ENCODE measurements at regions not wholly inside any gene's neighbourhood (a gene's known extent, or its start where the extent isn't known, plus 50 kb on each side); places are given as distances from the start of the nearest gene placed in this dataset.
A peak's percentile ranks its signal among the peaks of the same experiment; 100 is the strongest.

GRCh38 chr12:4069670-4070010 lies 196.4 kb upstream of the PARP11 start:
- peaks cover 2% of the 10 kb centered on the region for H3K27me3 Mint-ChIP-seq (ENCODE audit: insufficient read depth, low read depth, poor library complexity)
- no peaks in the 10 kb centered on the region for H3K4me1 Mint-ChIP-seq
- no peak overlapping the region for H3K27ac Mint-ChIP-seq
- ATAC-seq (no peak), DNase-seq (ENCODE audit: low spot score) (no peak)
- H3K4me3 Mint-ChIP-seq, result no peak overlapping the region
- H3K36me3 ChIP-seq (ENCODE audit: insufficient read depth), result no peaks in the 10 kb centered on the region
- H3F3A ChIP-seq (replicated peaks; ENCODE audit: low read depth), result no peaks in the 10 kb centered on the region
- 0 out of 2 replicates have a peak, but pooled peaks cover 9% of the 10 kb centered on the region for H3K9me2 ChIP-seq (ENCODE audit: insufficient read depth)
- H3K9me3 Mint-ChIP-seq, result no peaks in the 10 kb centered on the region; the same call in 2 of the 3 replicates
- no peak overlapping the region for H3K4me3 ChIP-seq
- H3K4me2 ChIP-seq, result no peak overlapping the region
- peak overlapping the region; percentile 61; the same call in 1 of the 2 replicates for H2AFZ ChIP-seq
- TF ChIP-seq NANOG (IDR thresholded peaks at IDR 0.05; ENCODE audit: borderline replicate concordance), result no peak
- TF ChIP-seq ZNF114 (CRISPR knock-in tag; IDR thresholded peaks at IDR 0.05), result no peak
- no peak for TF ChIP-seq STAT1 (IDR thresholded peaks at IDR 0.05; ENCODE audit: unreplicated experiment)
- no peak for TF ChIP-seq POLR2AphosphoS5 (IDR thresholded peaks at IDR 0.05; ENCODE audit: low read depth)
- TF ChIP-seq EZH2phosphoT487 (IDR thresholded peaks at IDR 0.05; ENCODE audit: unreplicated experiment), result no peak
- no peak for TF ChIP-seq CTCF (conservative IDR thresholded peaks at IDR 0.05; ENCODE audit: low read depth in 2 of 2)
- TF ChIP-seq, protein P1, sequence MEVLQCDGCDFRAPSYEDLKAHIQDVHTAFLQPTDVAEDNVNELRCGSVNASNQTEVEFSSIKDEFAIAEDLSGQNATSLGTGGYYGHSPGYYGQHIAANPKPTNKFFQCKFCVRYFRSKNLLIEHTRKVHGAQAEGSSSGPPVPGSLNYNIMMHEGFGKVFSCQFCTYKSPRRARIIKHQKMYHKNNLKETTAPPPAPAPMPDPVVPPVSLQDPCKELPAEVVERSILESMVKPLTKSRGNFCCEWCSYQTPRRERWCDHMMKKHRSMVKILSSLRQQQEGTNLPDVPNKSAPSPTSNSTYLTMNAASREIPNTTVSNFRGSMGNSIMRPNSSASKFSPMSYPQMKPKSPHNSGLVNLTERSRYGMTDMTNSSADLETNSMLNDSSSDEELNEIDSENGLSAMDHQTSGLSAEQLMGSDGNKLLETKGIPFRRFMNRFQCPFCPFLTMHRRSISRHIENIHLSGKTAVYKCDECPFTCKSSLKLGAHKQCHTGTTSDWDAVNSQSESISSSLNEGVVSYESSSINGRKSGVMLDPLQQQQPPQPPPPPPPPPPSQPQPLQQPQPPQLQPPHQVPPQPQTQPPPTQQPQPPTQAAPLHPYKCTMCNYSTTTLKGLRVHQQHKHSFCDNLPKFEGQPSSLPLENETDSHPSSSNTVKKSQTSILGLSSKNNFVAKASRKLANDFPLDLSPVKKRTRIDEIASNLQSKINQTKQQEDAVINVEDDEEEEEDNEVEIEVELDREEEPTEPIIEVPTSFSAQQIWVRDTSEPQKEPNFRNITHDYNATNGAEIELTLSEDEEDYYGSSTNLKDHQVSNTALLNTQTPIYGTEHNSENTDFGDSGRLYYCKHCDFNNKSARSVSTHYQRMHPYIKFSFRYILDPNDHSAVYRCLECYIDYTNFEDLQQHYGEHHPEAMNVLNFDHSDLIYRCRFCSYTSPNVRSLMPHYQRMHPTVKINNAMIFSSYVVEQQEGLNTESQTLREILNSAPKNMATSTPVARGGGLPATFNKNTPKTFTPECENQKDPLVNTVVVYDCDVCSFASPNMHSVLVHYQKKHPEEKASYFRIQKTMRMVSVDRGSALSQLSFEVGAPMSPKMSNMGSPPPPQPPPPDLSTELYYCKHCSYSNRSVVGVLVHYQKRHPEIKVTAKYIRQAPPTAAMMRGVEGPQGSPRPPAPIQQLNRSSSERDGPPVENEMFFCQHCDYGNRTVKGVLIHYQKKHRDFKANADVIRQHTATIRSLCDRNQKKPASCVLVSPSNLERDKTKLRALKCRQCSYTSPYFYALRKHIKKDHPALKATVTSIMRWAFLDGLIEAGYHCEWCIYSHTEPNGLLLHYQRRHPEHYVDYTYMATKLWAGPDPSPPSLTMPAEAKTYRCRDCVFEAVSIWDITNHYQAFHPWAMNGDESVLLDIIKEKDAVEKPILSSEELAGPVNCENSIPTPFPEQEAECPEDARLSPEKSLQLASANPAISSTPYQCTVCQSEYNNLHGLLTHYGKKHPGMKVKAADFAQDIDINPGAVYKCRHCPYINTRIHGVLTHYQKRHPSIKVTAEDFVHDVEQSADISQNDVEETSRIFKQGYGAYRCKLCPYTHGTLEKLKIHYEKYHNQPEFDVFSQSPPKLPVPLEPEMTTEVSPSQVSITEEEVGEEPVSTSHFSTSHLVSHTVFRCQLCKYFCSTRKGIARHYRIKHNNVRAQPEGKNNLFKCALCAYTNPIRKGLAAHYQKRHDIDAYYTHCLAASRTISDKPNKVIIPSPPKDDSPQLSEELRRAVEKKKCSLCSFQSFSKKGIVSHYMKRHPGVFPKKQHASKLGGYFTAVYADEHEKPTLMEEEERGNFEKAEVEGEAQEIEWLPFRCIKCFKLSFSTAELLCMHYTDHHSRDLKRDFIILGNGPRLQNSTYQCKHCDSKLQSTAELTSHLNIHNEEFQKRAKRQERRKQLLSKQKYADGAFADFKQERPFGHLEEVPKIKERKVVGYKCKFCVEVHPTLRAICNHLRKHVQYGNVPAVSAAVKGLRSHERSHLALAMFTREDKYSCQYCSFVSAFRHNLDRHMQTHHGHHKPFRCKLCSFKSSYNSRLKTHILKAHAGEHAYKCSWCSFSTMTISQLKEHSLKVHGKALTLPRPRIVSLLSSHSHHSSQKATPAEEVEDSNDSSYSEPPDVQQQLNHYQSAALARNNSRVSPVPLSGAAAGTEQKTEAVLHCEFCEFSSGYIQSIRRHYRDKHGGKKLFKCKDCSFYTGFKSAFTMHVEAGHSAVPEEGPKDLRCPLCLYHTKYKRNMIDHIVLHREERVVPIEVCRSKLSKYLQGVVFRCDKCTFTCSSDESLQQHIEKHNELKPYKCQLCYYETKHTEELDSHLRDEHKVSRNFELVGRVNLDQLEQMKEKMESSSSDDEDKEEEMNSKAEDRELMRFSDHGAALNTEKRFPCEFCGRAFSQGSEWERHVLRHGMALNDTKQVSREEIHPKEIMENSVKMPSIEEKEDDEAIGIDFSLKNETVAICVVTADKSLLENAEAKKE (CRISPR knock-in tag; IDR thresholded peaks at IDR 0.05), result no peak
- TF ChIP-seq, protein P2, sequence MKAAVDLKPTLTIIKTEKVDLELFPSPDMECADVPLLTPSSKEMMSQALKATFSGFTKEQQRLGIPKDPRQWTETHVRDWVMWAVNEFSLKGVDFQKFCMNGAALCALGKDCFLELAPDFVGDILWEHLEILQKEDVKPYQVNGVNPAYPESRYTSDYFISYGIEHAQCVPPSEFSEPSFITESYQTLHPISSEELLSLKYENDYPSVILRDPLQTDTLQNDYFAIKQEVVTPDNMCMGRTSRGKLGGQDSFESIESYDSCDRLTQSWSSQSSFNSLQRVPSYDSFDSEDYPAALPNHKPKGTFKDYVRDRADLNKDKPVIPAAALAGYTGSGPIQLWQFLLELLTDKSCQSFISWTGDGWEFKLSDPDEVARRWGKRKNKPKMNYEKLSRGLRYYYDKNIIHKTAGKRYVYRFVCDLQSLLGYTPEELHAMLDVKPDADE (IDR thresholded peaks at IDR 0.05), result no peak
- TF ChIP-seq ZNF331 (CRISPR knock-in tag; IDR thresholded peaks at IDR 0.05; ENCODE audit: low read depth), result no peak
- no peak for TF ChIP-seq REST (IDR thresholded peaks at IDR 0.05; ENCODE audit: unreplicated experiment)
- no peak for TF ChIP-seq EZH2 (IDR thresholded peaks at IDR 0.05; ENCODE audit: low read depth, unreplicated experiment)
- TF ChIP-seq JUNB (IDR thresholded peaks at IDR 0.05; ENCODE audit: unreplicated experiment), result no peak
- no peak for TF ChIP-seq CREB1 (CRISPR knock-in tag; IDR thresholded peaks at IDR 0.05; ENCODE audit: low read depth)
- no peaks in the 10 kb centered on the region for H3K36me3 Mint-ChIP-seq (ENCODE audit: low read depth)
- H3K27me3 ChIP-seq (ENCODE audit: insufficient read depth), result no peaks in the 10 kb centered on the region
- no peak overlapping the region for H3K27ac ChIP-seq (ENCODE audit: low read depth)
- no peaks in the 10 kb centered on the region for H3K79me2 ChIP-seq (replicated peaks; ENCODE audit: insufficient read depth)
- H3K4me1 ChIP-seq (ENCODE audit: insufficient read depth), result no peaks in the 10 kb centered on the region
- no peaks in the 10 kb centered on the region for H4K20me1 ChIP-seq (replicated peaks; ENCODE audit: insufficient read depth)

Data from GM23338 (cell line).